GM18499 (cell line): ENCODE measurements at regions not wholly inside any gene's neighbourhood (a gene's known extent, or its start where the extent isn't known, plus 50 kb on each side); places are given as distances from the start of the nearest gene placed in this dataset.

Source experiments
- ATAC-seq: cut with Tn5 transposase; IDR thresholded peaks from one replicate; pipeline ENCODE4 v1.9.1; 2021; ENCODE audit warnings: moderate number of reproducible peaks; ENCODE audit not compliant: insufficient read depth, unreplicated experiment

DNA sequence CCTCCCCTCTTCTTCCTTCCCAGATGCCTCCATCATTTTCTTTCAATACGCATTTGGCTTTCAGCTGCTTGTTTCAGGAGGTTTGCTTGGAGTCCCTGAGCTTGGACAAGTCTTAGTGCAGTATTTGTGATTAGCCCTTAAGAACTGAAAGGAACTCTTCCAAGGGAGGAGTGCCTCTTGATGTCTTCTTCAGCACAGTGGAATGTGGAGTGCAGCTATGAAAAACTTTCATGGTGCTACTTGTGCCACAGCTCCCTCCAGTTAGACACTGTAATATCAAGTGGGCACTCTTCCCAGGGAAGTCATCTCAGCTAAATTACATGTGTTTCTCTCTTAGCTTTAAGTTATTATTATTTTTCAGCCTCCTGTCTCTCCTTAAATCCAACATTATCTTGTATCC lies 173.1 kb downstream of the NECTIN3 start:
- ATAC-seq, result no peak

DNA sequence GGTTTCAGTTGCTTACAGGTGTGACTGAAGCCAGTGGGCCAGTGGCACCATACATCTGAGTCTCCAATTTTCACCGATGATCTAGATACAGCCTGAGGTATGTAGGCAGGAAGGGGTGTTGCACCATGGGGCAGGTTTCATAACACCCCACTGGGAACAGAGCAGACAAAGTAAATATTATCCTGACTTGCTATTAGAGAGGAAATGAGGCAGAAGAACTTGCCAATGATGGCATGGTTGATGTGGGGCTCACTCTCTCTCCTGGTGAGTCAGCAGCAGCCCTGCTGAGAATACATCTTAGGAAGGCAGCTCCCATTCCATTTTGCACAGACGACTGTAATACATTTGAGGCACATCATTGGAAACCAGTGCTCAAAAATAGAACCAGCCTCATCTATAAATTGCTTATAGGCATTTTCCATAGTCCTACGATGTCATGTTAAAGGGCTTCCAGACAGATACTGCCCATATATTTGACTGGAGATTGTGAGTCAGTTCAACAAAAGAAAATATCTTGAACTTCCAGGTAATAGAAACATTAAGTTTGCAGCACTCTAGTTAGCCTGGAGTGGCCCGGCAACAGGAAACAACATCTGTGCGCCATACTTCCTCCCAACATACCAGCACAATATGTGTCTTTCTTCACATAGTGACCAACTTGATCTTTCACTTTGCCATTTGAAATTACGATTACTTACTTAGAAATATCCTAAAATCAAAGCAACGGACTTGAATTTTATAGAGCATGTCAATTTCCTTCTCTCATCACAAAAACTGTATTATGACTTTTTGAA lies 175.5 kb downstream of the NECTIN3 start:
- ATAC-seq, result no peak

DNA sequence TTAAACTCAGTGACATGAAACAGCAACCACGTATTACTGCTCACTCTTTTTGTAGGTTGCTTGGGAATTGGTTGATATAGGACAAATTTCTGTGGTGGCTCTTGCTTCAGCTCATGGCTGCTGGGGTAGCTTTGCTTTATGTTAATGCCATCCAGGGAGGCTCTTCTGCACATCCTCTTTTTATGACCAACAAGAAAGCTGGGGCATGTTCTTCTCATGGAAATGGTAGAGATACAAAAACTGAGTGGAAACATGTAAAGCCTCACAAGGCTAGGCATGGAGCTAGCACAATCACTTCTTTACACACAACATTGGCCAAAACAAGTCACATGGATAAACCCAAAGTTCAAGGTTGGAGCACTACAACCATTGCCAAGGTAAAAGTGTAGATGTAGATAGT lies 176.8 kb downstream of the NECTIN3 start:
- ATAC-seq, result no peak

DNA sequence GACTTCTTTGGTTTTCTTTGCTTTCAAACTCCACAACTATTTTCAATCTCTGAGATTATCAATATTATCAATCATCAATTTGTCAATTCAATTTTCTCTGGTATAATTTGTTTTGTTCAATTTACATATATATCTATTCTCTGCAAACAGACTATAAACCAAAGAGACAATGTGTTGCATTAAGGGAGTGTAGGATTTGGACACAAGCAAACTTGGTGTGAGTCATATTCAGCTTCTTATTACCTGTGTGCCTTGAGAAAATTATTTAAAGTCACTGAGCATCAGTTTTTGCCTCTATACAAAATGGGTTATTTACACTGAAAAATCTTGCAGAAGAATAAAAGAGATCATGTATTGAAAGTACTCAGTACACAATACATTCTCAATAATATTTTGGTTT lies 177.8 kb downstream of the NECTIN3 start:
- no peak for ATAC-seq

DNA sequence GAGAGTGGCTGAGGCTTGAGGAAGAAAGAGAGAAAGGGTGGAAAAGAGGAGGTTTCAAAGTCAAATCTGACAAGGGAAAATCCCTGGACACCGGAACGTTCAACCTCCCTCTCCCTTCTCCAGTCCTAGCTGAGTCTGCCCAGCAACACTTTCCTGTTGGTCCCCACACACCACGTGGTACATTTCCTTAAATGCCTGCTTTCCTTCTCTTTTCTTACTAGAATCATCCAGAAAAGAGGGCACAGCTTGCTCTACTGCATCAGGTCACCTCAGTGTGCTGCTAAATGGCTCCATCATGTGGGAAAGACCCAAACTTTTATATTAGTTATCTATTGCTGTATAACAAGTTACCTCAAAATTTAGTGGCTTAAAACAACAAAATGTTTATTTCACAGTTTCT lies 181.2 kb downstream of the NECTIN3 start:
- no peak for ATAC-seq

DNA sequence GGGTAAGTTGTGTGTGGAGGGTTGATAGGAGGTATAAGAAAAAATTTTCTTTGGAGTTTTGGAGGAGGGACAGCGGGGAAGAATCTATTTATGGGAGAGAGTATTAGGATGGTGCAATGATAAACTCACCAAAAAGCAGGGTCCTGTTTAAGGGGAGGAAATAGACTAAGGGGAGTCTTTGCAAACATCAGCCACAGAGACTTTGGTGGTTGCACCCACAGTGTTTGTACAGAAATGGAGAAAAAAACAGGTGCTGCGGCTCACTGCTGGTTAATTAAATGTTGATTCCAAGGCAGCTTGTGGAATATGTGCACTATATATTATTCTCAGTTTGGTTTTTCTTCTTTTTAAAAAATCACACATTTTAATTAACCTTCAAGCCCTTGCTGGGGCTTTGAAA lies 182.1 kb downstream of the NECTIN3 start:
- no peak for ATAC-seq

DNA sequence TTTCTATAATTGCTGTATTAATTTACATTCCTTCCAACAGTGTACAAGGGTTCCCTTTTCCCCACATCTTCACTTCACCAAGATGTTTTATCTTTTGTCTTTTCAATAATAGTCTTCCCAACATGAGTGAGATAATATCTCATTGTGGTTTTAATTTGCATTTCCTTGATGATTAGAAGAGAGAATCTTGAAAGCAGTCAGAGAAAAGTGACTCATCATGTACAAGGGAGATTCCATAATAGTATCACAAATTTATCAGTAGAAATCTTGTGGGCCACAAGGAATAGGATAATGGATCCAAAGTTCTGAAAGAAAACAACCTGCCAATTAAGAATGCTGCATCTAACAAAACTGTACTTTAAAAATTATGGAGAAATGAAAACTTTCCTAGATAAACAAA lies 189.3 kb downstream of the NECTIN3 start:
- peak; percentile 83 for ATAC-seq

DNA sequence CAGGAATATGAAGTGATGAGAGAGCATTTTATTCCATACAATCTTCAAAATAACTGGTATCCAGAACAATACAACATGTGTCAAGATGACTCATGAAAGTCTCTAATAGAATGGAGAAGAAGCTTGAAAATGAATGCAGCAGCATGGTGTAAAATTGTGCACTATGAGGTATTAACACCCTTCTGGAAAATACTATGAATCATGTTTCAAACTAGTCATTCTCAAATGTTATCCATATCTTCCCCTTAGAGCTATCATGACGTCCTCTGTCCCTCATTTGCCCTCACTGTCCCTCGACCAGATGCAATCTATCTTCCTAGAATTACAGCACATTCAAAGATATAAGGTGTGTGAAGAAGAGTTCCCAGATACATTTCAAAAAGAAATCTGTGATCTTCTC lies 198.2 kb downstream of the NECTIN3 start:
- ATAC-seq, result no peak

DNA sequence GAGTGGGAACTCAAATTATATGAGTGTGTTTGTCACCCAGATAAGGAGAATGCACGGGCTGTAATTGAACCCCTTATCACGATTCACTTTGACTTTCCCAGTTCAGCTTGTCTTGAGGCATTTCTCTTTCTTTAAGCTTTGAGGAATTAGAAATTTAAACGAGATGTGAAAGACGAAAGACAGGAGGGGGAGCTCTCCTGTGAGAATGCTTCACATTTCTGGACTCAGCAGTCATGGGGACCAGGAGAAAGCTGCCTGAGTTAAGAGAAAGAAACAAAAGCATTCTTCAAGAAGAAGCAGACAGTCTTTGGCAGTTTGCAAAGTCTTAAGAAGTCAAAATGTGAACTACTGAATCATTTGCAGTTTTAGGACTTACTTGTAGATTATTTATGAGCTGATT lies 205.6 kb downstream of the NECTIN3 start:
- no peak for ATAC-seq

DNA sequence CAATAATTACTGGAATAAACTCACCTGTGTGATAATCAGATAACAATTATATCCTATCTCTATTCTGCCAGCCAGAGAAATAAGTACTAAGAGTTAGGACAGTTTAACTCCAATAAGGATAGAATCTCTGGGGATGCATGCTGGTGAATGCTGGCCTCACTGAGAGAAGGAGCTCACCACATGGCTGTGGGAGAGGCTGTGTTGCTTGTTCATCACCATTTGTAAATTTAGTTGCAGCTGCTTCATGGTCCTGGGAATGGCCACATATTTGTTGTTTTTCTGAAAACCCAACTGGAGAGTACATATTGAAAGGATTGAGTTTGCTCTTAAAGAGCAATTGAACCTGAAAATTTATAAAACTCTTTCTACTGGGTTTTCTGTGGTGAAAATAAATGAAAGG lies 207.3 kb downstream of the NECTIN3 start:
- no peak for ATAC-seq

DNA sequence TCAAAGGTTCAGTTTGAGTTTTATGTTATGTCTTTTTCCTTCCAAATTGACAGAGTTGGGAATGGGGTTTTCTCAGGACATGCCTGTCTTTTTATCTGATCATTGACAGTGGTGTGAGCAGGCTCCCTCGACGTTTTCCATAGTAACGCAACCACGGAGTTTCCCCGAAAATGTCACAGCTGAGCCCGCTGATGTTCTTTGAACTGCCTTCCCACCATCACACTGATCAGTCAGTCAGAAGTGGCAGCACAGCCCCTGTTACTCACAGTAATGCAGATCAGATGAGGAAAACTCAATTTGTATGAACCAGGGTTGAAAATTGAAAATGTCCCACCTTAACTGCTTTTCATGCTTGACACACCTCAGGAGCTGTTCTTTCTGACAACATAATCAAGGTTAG lies 210.4 kb downstream of the NECTIN3 start:
- ATAC-seq, result no peak

DNA sequence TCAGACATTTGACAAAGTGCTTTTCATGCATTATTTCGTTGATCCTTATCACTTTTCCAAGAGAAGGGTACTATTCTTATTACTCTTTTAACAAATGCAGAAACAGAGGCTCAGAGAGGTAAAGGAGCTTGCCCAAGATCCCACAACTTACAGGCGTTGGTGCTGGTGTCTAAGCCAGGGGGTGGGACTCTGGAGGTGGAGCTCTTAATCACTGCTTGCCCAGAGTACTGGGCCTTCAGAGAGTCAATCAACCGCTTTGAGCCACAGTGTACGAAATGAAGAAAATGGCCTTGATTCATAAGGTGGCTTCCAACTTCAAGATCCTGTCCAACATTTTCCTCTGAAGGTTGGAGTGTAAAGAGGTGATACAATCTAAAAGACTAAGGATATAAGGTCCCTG lies 211.5 kb downstream of the NECTIN3 start:
- ATAC-seq, result no peak

DNA sequence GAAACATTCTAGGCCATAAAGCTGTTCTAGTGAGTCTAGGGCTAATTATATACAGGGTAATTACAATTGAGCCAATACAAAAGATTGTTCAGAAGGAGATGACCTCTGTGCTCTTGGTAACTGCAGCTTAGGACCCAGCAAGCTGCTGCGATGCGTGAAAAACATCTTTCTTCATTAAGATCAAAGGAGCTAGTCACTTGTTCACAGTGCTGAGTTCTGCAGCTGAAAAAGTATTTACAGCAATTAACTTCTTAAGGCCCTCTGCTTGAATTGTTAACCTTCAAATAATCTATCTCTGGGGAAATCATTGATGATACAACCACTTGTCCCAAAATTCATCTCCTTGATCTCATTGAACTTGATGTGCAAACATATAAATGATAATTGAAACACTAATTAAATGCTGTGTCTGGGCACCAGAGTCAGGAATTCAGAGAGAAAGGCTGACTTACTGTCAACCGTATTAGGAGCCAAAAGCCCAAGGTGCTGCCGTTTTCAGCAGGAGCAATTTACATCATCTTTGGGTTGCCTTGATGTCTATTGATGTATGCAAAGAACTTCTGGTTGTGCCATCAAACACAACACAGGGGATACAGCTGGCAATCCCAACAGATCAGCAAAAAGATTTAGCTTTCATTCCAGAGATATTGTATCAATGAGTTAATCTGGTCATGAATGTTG lies 213.0 kb downstream of the NECTIN3 start:
- ATAC-seq, result no peak

DNA sequence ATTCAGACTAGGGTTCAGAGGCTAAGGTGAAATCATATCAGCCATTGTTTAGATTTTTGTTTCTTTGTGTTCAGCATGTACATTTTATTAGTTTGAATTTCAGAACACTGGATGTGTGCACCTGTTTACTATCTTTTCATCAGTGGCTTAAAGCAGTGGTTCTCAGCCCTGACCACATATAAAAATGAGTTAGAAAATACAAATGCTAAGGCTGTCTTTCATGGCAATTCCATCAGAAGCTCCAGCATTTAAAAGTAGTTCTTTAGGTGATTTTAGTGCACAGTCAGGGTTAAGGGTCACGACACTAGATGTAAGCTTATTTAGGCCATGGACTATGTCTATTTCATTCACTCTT lies 213.5 kb downstream of the NECTIN3 start:
- ATAC-seq, result no peak

DNA sequence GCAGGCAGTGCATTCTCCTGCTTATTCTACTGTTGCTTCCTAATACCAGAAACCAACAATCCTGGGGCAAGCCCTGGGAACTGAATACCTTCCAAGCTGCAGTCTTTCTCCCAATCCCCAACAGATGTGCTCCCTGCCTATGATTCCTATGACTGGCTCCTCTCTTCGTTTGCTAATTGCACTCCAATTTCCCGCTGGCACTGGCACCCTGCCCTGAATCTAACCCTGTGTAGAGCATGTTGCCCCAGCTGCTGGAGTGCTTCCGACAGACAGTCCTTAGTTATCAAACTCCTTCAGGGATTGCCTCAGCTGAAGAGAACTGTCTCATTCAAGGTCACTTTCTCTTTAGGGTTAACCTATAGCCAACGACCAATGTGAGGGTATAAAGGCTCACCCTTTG lies 214.1 kb downstream of the NECTIN3 start:
- ATAC-seq, result no peak

DNA sequence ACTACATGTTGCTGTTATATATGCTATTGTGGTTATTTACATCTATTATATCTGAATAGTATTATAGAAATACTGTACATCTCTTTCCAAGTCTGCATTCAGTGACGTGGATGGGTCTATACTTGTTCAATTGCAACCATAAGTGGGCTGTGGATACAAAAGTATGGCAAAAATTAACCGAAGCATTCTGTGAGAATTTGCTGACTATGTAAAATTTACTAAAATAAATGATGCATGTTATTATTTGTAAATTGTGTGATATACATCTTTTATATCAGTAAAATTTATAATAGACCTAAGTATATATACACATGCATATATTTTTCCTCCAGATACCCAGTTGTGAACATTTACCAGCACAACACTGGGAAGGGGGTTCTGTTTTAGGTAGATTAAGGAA lies 215.1 kb downstream of the NECTIN3 start:
- no peak for ATAC-seq

DNA sequence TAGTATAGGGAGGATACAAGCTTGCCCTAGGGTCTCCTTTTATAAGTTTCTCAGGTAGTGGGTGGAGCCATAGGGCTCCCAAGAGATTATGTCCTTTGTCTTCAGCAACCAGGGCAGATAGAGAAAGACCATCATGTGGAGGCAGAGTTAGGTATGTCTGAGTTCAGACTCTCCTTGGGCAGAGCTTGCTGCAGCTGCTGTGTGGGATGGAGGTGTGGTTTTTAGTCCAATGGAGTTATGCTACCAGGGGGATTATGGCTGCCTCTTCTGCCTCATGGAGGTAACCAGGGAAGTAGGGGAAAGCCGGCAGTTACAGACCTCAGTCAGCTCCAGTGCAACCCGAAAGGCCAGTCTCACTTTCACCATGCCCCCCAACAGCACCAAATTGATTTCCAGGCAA lies 220.5 kb downstream of the NECTIN3 start:
- ATAC-seq, result no peak

DNA sequence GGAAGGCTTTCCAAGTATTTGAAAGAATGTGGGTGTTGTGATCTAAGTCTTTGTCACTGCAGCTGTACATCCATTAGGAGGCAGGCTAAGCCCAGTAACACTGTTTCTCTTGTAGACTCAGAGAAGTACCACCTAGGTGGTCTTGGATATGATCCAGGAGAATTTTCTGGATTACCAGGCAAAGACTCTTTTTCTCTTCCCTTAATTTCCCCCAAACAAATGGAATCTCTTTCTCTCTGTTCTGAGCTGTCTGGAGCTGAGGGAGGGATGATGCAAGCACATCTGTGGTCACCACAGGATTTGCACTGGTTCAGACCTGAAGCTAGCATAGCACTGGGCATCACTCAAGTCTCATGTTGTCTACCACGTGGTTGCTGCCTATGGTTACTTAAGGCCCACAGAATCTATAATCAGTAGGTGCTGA lies 227.6 kb downstream of the NECTIN3 start:
- no peak for ATAC-seq

DNA sequence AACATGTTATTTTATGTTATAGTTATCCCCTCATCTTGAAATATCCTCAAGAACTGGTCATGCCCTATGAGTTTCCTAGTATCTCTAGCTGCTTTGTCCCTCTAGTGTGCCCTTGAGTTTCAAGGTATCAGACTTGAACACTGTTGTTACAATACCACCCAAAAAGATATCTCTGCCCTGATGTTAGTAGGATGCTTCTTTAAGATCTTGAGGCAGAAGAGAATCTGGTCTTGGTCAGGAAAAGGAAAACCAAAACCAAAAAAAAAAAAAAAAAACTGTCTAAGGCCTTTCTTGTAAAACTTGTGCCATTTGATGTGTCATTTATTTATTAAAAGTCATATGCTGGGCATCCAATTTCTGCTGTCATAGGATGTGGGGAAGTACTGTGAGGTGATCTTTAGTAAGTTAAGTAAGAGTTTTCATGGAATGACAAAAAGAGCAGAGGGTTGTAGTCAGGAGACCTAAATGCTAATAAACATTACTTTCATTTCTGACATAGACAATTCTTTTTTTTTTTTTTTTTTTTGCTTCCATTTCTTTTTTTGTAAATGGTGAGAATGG lies 229.7 kb downstream of the NECTIN3 start:
- no peak for ATAC-seq

DNA sequence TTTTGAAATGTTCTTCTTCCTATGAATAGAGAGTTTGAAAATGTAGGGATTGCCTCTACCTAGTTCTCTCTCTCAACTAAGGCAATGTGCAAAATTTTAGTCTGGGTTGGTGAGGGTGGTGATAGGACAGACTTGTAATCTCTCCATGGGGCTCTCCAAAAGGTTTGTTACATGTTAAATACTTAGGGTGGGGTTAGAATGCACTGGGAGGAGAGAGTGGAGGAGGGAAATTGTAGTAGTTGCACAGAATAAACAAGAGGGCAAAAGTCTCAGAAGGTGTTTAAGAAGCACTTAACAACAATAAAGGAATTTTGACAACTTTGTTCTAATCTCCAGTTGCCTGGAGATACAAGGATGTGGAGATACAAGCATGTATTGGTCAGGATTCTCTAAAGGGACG lies 230.4 kb downstream of the NECTIN3 start:
- no peak for ATAC-seq

DNA sequence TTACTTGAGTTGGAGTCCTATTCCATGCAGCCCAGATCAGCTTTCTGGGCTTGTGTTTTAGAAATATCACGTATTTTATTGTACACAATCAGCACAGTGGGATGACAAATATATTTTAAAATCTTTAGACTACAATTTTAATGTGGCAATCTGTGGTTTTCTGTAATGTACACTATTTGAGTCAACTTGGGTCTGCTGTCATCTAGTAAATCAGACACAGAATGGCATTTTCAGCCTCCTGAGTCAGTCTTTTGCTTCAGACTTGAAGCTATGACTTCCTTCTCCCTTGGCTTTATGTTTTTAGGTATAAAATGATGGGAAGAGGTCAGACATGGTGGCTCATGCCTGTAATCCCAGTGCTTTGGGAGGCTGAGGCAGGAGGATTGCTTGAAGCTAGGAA lies 232.1 kb downstream of the NECTIN3 start:
- ATAC-seq, result no peak

DNA sequence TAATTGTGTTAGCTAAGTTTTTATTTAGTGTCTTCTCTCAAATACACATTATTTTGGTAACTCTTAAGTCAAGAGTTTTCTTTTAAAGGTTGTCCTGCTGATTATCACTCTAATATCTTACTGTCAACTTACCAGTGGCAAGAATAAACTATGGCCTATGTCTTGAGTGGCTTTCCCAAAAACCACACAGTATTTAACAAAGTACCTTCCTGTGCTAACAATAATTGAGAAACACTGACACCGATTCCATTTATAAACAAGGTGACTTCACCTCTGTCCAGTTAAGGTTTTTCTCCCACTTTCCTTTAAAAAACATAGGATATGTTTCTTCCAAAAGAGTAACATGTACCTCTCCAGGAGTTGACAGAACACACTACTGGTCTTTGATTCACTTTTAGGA lies 234.3 kb upstream of the CD96 start:
- no peak for ATAC-seq
